Stimulated activated CD4-positive, alpha-beta T cell treated with anti-CD3 and anti-CD28 coated beads, TNF-alpha, amount 100 ng/mL, for 48 hours (primary cell): ENCODE measurements at regions not wholly inside any gene's neighbourhood (a gene's known extent, or its start where the extent isn't known, plus 50 kb on each side); places are given as distances from the start of the nearest gene placed in this dataset.

Source experiments
- DNase-seq, 3 donors: peaks; one replicate each; pipeline ENCODE4 v3.0.0-alpha.2; 2020; ENCODE audit warnings: low read depth in 3 of 3

- no peak for DNase-seq
Measured at GRCh38 chr5:74094782-74095108, 468.7 kb downstream of the ARHGEF28 start.

GRCh38 chr5:74094096-74094781 is 468.2 kb downstream of the ARHGEF28 start:
- DNase-seq, result no peak

GRCh38 chr5:74093561-74093960 is 467.6 kb downstream of the ARHGEF28 start:
- DNase-seq, result no peak

GRCh38 chr5:74092766-74093165 is 466.8 kb downstream of the ARHGEF28 start:
- no peak for DNase-seq

GRCh38 chr5:74085782-74086181 is 459.8 kb downstream of the ARHGEF28 start:
- DNase-seq, result no peak

- DNase-seq, result no peak
Measured at GRCh38 chr5:74085186-74085585, 459.2 kb downstream of the ARHGEF28 start.

- no peak for DNase-seq
Measured at GRCh38 chr5:74083096-74083791, 457.2 kb downstream of the ARHGEF28 start.

- DNase-seq, result no peak
Measured at GRCh38 chr5:74082512-74083055, 456.6 kb downstream of the ARHGEF28 start.

GRCh38 chr5:74081126-74081525 is 455.1 kb downstream of the ARHGEF28 start:
- no peak for DNase-seq

GRCh38 chr5:74079971-74080556 is 454.1 kb downstream of the ARHGEF28 start:
- no peak for DNase-seq

GRCh38 chr5:74075501-74076484 is 449.8 kb downstream of the ARHGEF28 start:
- no peak for DNase-seq

- no peak for DNase-seq
Measured at GRCh38 chr5:74074111-74074510, 448.1 kb downstream of the ARHGEF28 start.

- DNase-seq, result no peak
Measured at GRCh38 chr5:74073257-74073656, 447.3 kb downstream of the ARHGEF28 start.

- DNase-seq, result no peak
Measured at GRCh38 chr5:74072646-74073045, 446.6 kb downstream of the ARHGEF28 start.

- no peak for DNase-seq
Measured at GRCh38 chr5:74070766-74071165, 444.8 kb downstream of the ARHGEF28 start.

- no peak for DNase-seq
Measured at GRCh38 chr5:74069741-74070140, 443.7 kb downstream of the ARHGEF28 start.

GRCh38 chr5:74067748-74068541 is 441.9 kb downstream of the ARHGEF28 start:
- no peak for DNase-seq

- no peak for DNase-seq
Measured at GRCh38 chr5:74064911-74065310, 438.9 kb downstream of the ARHGEF28 start.

- no peak for DNase-seq
Measured at GRCh38 chr5:74064225-74064624, 438.2 kb downstream of the ARHGEF28 start.

- DNase-seq, result no peak
Measured at GRCh38 chr5:74063821-74064220, 437.8 kb downstream of the ARHGEF28 start.

GRCh38 chr5:74063346-74063745 is 437.4 kb downstream of the ARHGEF28 start:
- DNase-seq, result no peak
